HCT116 (cell line): ENCODE measurements at regions not wholly inside any gene's neighbourhood (a gene's known extent, or its start where the extent isn't known, plus 50 kb on each side); places are given as distances from the start of the nearest gene placed in this dataset.

Experiments used
- ATF3 ChIP-seq: IDR thresholded peaks from 2 replicates; pipeline ENCODE4 v1.6.1; 2012
- CTCF ChIP-seq, 3 experiments: fragments of 200-600 bp in 1 of 3; sonication (generic) in 1 of 3; IDR thresholded peaks in 2 of 3; conservative IDR thresholded peaks in 1 of 3; 2 replicates each; pipeline ENCODE4 v1.5.1; 2012 to 2017; ENCODE audit warnings: low read depth in 2 of 3, low read length in 2 of 3, antibody characterized with exemption in 1 of 3, borderline replicate concordance in 1 of 3, control low read depth in 1 of 3, mild to moderate bottlenecking in 1 of 3, mixed read lengths in 1 of 3, mixed run types in 1 of 3, moderate library complexity in 1 of 3; ENCODE audit not compliant: insufficient read depth in 1 of 3
- EZH2 ChIP-seq: fragments of 200-600 bp; sonication (generic); IDR thresholded peaks from 2 replicates; pipeline ENCODE4 v1.6.1; 2017; ENCODE audit warnings: antibody characterized with exemption, mixed run types
- EZH2phosphoT487 ChIP-seq: fragments of 200-600 bp; IDR thresholded peaks from 2 replicates; pipeline ENCODE4 v1.6.1; 2018; ENCODE audit warnings: antibody characterized with exemption, borderline replicate concordance
- MAX ChIP-seq: IDR thresholded peaks from 2 replicates; pipeline ENCODE4 v1.6.1; 2012
- POLR2A ChIP-seq: IDR thresholded peaks from 2 replicates; pipeline ENCODE4 v1.7.0; 2011; ENCODE audit warnings: borderline replicate concordance; ENCODE audit not compliant: insufficient read depth, insufficient read length; ENCODE audit errors: extremely low read depth
- POLR2AphosphoS5 ChIP-seq: IDR thresholded peaks from 2 replicates; pipeline ENCODE4 v1.6.1; 2011; ENCODE audit warnings: mild to moderate bottlenecking, low read depth, low read length, moderate library complexity
- REST ChIP-seq: IDR thresholded peaks from 2 replicates; pipeline ENCODE4 v1.6.1; 2012; ENCODE audit warnings: low read depth
- SIN3A ChIP-seq: IDR thresholded peaks from 2 replicates; pipeline ENCODE4 v1.6.1; 2012; ENCODE audit warnings: low read depth
- SRF ChIP-seq: IDR thresholded peaks from 2 replicates; pipeline ENCODE4 v1.6.1; 2012; ENCODE audit warnings: low read depth
- TCF7L2 ChIP-seq: IDR thresholded peaks from 2 replicates; pipeline ENCODE4 v1.7.0; 2011; ENCODE audit warnings: borderline replicate concordance, inconsistent platforms; ENCODE audit not compliant: insufficient read depth, insufficient read length; ENCODE audit errors: extremely low read depth
- YY1 ChIP-seq: IDR thresholded peaks from 2 replicates; pipeline ENCODE4 v1.6.1; 2011; ENCODE audit warnings: low read length, low read depth, moderate library complexity, mild to moderate bottlenecking; ENCODE audit not compliant: insufficient replicate concordance; ENCODE audit errors: extremely low read depth
- ZNF274 ChIP-seq: fragments of 200-500 bp; sonication (Bioruptor generic); IDR thresholded peaks from 2 replicates; pipeline ENCODE4 v1.6.1; 2014; ENCODE audit warnings: mild to moderate bottlenecking, low read depth, low read length, inconsistent platforms

GRCh38 chr3:109597444-109597843 is 260.1 kb upstream of the DPPA4 start:
- no peak for TF ChIP-seq REST
- TF ChIP-seq SRF, result no peak
- no peak for TF ChIP-seq ZNF274
- no peak for TF ChIP-seq EZH2phosphoT487
- no peak for TF ChIP-seq TCF7L2
- no peak for TF ChIP-seq EZH2
- no peak for TF ChIP-seq CTCF (IDR thresholded peaks at IDR 0.05 in 2 of 3, conservative IDR thresholded peaks at IDR 0.05 in 1 of 3; ENCODE audit: borderline replicate concordance in 1 of 3, insufficient read depth in 1 of 3, low read depth in 2 of 3, low read length in 2 of 3)
- no peak for TF ChIP-seq SIN3A
- no peak for TF ChIP-seq ATF3
- TF ChIP-seq YY1, result no peak
- no peak for TF ChIP-seq POLR2A
- TF ChIP-seq MAX, result no peak
- no peak for TF ChIP-seq POLR2AphosphoS5
